Activated T-helper 2 cell treated with anti-CD3 and anti-CD28 coated beads, Interferon-gamma antibody, Interleukin-2, Interleukin-4, amounts not matched to agents 10 μg/mL and 5 μg/mL and 100 μg/mL, durations not matched to agents 14 hours and 24 hours and 36 hours (primary cell): ENCODE measurements at regions not wholly inside any gene's neighbourhood (a gene's known extent, or its start where the extent isn't known, plus 50 kb on each side); places are given as distances from the start of the nearest gene placed in this dataset.

ENCODE experiments used
- DNase-seq: peaks from one replicate; pipeline ENCODE4 v3.0.0; 2021; ENCODE audit warnings: low spot score
- H3K27ac Mint-ChIP-seq: one replicate; pipeline ENCODE4 v1.8.0; 2021; ENCODE audit warnings: mixed read lengths
- H3K27me3 Mint-ChIP-seq: one replicate; pipeline ENCODE4 v1.8.0; 2021; ENCODE audit warnings: low read depth, mixed read lengths
- H3K36me3 Mint-ChIP-seq: one replicate; pipeline ENCODE4 v1.8.0; 2021; ENCODE audit warnings: low read depth, mixed read lengths
- H3K4me1 Mint-ChIP-seq: one replicate; pipeline ENCODE4 v1.8.0; 2021; ENCODE audit warnings: low read depth, mixed read lengths
- H3K4me3 Mint-ChIP-seq: one replicate; pipeline ENCODE4 v1.8.0; 2021; ENCODE audit warnings: low read depth, mild to moderate bottlenecking, moderate library complexity, mixed read lengths
- H3K9me3 Mint-ChIP-seq: one replicate; pipeline ENCODE4 v1.8.0; 2021; ENCODE audit warnings: mixed read lengths
- intact Hi-C: fragments of 100-400 bp; cut with micrococcal nuclease; formaldehyde crosslinking; loops from one replicate; pipeline ENCODE4 v1.15.1; 2023

GRCh38 chr3:21292971-21293370 is 458.0 kb downstream of the ZNF385D start:
- Mint-ChIP-seq H3K4me3 (no peak overlapping the region), H3K9me3 (peaks cover 16% of the 10 kb centered on the region)

GRCh38 chr3:21290557-21290956 is 460.5 kb downstream of the ZNF385D start:
- no peaks in the 10 kb centered on the region for H3K4me1 Mint-ChIP-seq
- H3K27ac Mint-ChIP-seq: no peak overlapping the region
- intact Hi-C loops: no loop called here
- H3K4me3 Mint-ChIP-seq: no peak overlapping the region
- H3K36me3 Mint-ChIP-seq: no peaks in the 10 kb centered on the region
- no peaks in the 10 kb centered on the region for H3K27me3 Mint-ChIP-seq
- H3K9me3 Mint-ChIP-seq: peaks cover 28% of the 10 kb centered on the region
- no peak for DNase-seq

More at GRCh38 chr3:21292971-21293370, 458.0 kb downstream of the ZNF385D start:
- H3K4me1 Mint-ChIP-seq: no peaks in the 10 kb centered on the region
- no peak for DNase-seq
- intact Hi-C loops: no loop called here
- no peak overlapping the region for H3K27ac Mint-ChIP-seq
- no peaks in the 10 kb centered on the region for H3K27me3 Mint-ChIP-seq
- H3K36me3 Mint-ChIP-seq: no peaks in the 10 kb centered on the region

GRCh38 chr3:21274079-21274571 is 476.9 kb downstream of the ZNF385D start:
- H3K36me3 Mint-ChIP-seq: no peaks in the 10 kb centered on the region
- H3K4me1 Mint-ChIP-seq: no peaks in the 10 kb centered on the region
- no peaks in the 10 kb centered on the region for H3K27me3 Mint-ChIP-seq
- no peak overlapping the region for H3K27ac Mint-ChIP-seq
- no peak for DNase-seq
- intact Hi-C loops: no loop called here
- H3K4me3 Mint-ChIP-seq: no peak overlapping the region
- peaks cover 19% of the 10 kb centered on the region for H3K9me3 Mint-ChIP-seq

- intact Hi-C loops: no loop called here
- Mint-ChIP-seq H3K9me3 (peaks cover 25% of the 10 kb centered on the region), H3K27me3 (no peaks in the 10 kb centered on the region), H3K27ac (no peak overlapping the region), H3K4me3 (no peak overlapping the region), H3K4me1 (no peaks in the 10 kb centered on the region), H3K36me3 (no peaks in the 10 kb centered on the region)
- no peak for DNase-seq
Measured at GRCh38 chr3:21273259-21274025, 477.6 kb downstream of the ZNF385D start.

GRCh38 chr3:21271606-21272016 is 479.4 kb downstream of the ZNF385D start:
- H3K27me3 Mint-ChIP-seq: no peaks in the 10 kb centered on the region
- no peak overlapping the region for H3K27ac Mint-ChIP-seq
- no peak for DNase-seq
- peaks cover 29% of the 10 kb centered on the region for H3K9me3 Mint-ChIP-seq
- intact Hi-C loops: no loop called here
- no peaks in the 10 kb centered on the region for H3K36me3 Mint-ChIP-seq
- no peak overlapping the region for H3K4me3 Mint-ChIP-seq
- H3K4me1 Mint-ChIP-seq: no peaks in the 10 kb centered on the region

- Mint-ChIP-seq H3K4me3 (no peak overlapping the region), H3K27ac (no peak overlapping the region), H3K36me3 (no peaks in the 10 kb centered on the region), H3K9me3 (peaks cover 25% of the 10 kb centered on the region), H3K27me3 (no peaks in the 10 kb centered on the region), H3K4me1 (no peaks in the 10 kb centered on the region)
- intact Hi-C loops: no loop called here
- DNase-seq: no peak
Measured at GRCh38 chr3:21269882-21270281, 481.1 kb downstream of the ZNF385D start.

GRCh38 chr3:21260507-21260906 is 490.5 kb downstream of the ZNF385D start:
- no peak for DNase-seq
- no peaks in the 10 kb centered on the region for H3K4me1 Mint-ChIP-seq
- no peaks in the 10 kb centered on the region for H3K36me3 Mint-ChIP-seq
- H3K9me3 Mint-ChIP-seq: peaks cover 41% of the 10 kb centered on the region
- no peak overlapping the region for H3K27ac Mint-ChIP-seq
- intact Hi-C loops: no loop called here
- H3K27me3 Mint-ChIP-seq: no peaks in the 10 kb centered on the region
- no peak overlapping the region for H3K4me3 Mint-ChIP-seq

GRCh38 chr3:21259896-21260295 is 491.1 kb downstream of the ZNF385D start:
- Mint-ChIP-seq H3K27me3 (no peaks in the 10 kb centered on the region), H3K4me1 (no peaks in the 10 kb centered on the region), H3K9me3 (peaks cover 42% of the 10 kb centered on the region), H3K36me3 (no peaks in the 10 kb centered on the region), H3K4me3 (no peak overlapping the region), H3K27ac (no peak overlapping the region)
- DNase-seq: no peak
- intact Hi-C loops: no loop called here

GRCh38 chr3:21256932-21257331 is 494.1 kb downstream of the ZNF385D start:
- DNase-seq: no peak
- Mint-ChIP-seq H3K27me3 (no peaks in the 10 kb centered on the region), H3K36me3 (no peaks in the 10 kb centered on the region), H3K27ac (no peak overlapping the region), H3K9me3 (peaks cover 37% of the 10 kb centered on the region), H3K4me3 (no peak overlapping the region), H3K4me1 (no peaks in the 10 kb centered on the region)
- intact Hi-C loops: no loop called here

GRCh38 chr3:21238661-21239060 is 512.3 kb downstream of the ZNF385D start:
- no peaks in the 10 kb centered on the region for H3K4me1 Mint-ChIP-seq
- no peak for DNase-seq
- no peaks in the 10 kb centered on the region for H3K27me3 Mint-ChIP-seq
- peaks cover 15% of the 10 kb centered on the region for H3K9me3 Mint-ChIP-seq
- intact Hi-C loops: no loop called here
- H3K36me3 Mint-ChIP-seq: no peaks in the 10 kb centered on the region
- no peak overlapping the region for H3K4me3 Mint-ChIP-seq
- H3K27ac Mint-ChIP-seq: no peak overlapping the region

GRCh38 chr3:21237638-21238037 is 513.4 kb downstream of the ZNF385D start:
- Mint-ChIP-seq H3K4me1 (no peaks in the 10 kb centered on the region), H3K27me3 (no peaks in the 10 kb centered on the region), H3K36me3 (no peaks in the 10 kb centered on the region), H3K27ac (no peak overlapping the region), H3K4me3 (no peak overlapping the region), H3K9me3 (peaks cover 13% of the 10 kb centered on the region)
- DNase-seq: no peak
- intact Hi-C loops: no loop called here

- Mint-ChIP-seq H3K4me3 (no peak overlapping the region), H3K27ac (no peak overlapping the region), H3K9me3 (peaks cover 13% of the 10 kb centered on the region), H3K4me1 (no peaks in the 10 kb centered on the region), H3K36me3 (no peaks in the 10 kb centered on the region), H3K27me3 (no peaks in the 10 kb centered on the region)
- intact Hi-C loops: no loop called here
- DNase-seq: no peak
Measured at GRCh38 chr3:21235491-21235890, 515.5 kb downstream of the ZNF385D start.

GRCh38 chr3:21234933-21235332 is 516.1 kb downstream of the ZNF385D start:
- Mint-ChIP-seq H3K9me3 (peaks cover 13% of the 10 kb centered on the region), H3K4me1 (no peaks in the 10 kb centered on the region), H3K27me3 (no peaks in the 10 kb centered on the region), H3K27ac (no peak overlapping the region), H3K36me3 (no peaks in the 10 kb centered on the region), H3K4me3 (no peak overlapping the region)
- intact Hi-C loops: no loop called here
- no peak for DNase-seq
